GM18498 (cell line): ENCODE measurements at regions not wholly inside any gene's neighbourhood (a gene's known extent, or its start where the extent isn't known, plus 50 kb on each side); places are given as distances from the start of the nearest gene placed in this dataset.
A peak's percentile ranks its signal among the peaks of the same experiment; 100 is the strongest.

Source experiments
- ATAC-seq: cut with Tn5 transposase; IDR thresholded peaks from one replicate; pipeline ENCODE4 v1.9.1; 2021; ENCODE audit warnings: mild to moderate bottlenecking, moderate library complexity; ENCODE audit not compliant: unreplicated experiment

DNA sequence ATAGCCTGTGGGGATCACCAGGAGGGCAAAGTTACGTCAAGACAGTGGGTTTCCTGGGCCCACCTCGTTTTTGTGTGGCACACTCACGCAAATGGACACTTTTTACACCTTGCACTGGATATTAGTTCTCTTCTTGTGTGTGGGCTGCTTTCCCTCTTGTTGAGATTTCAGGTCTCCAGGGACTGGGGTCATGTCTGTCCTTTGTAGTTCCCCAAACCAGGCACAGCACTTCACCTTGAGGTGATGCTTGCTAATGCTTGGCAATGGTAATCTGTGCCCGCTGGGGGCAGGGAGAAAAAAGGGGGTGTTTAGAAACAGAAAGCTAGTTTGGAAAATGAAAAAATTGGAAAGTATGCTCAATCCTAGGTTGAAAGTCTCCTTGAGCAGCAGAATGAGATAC, 195.3 kb downstream of the PTEN start:
- ATAC-seq = no peak

- no peak for ATAC-seq
These were observed 195.8 kb downstream of the PTEN start for GRCh38 chr10:88059190-88059589.

- ATAC-seq = no peak
These were observed 197.3 kb downstream of the PTEN start for GRCh38 chr10:88060762-88061161.

DNA sequence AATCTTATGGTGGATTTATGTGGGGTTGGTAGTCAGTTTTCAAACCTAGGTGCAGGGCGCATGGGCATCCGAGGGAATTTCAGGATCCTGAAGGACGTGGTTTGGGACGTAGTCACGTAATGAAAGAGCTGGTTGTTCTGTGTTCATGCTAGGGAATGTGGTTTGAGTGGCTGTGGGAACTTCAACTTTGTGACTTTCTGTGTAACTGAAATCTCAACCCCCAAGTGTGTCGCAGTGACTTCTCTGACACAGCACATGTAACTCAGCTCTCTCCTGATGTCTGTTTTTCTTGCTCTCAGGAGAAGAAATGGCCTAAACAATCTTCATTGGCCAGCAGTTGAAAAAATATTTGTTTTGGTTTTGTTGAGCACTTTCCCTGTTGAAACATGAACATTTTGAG, 199.0 kb downstream of the PTEN start:
- no peak for ATAC-seq

GRCh38 chr10:88062798-88063472, 199.5 kb downstream of the PTEN start:
- no peak for ATAC-seq

DNA sequence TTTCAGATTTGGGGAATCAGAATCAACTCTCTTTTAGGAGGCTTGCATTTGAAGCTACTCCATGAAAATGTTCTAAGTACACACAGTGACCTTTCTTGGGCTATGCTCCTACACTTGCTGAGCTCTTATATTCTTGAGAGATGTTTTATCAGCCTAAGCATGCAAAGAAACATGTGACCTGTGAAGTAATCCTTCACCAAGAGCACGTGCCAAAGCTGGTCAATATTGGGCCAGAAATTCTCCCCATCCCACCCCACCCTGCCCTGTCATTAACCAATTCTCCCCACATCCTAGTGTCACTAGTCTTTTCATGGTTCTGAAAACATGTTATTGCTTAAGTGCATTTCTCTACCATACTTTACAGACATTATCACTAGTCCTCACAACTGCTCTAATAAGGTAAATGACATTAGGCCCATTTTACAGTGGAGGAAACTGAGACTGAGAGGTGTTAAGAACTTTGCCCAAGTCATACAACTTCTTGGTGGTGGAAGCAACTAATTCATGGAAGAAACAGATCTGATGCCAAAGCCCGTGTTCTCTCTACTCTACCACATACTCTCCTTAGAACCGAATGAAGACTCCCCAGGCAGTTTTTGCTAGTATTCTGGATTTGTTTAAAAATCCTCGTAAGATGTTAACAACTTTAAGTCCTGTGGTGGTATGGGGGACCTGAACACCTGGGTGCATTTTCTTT, 200.6 kb downstream of the PTEN start:
- ATAC-seq = no peak

DNA sequence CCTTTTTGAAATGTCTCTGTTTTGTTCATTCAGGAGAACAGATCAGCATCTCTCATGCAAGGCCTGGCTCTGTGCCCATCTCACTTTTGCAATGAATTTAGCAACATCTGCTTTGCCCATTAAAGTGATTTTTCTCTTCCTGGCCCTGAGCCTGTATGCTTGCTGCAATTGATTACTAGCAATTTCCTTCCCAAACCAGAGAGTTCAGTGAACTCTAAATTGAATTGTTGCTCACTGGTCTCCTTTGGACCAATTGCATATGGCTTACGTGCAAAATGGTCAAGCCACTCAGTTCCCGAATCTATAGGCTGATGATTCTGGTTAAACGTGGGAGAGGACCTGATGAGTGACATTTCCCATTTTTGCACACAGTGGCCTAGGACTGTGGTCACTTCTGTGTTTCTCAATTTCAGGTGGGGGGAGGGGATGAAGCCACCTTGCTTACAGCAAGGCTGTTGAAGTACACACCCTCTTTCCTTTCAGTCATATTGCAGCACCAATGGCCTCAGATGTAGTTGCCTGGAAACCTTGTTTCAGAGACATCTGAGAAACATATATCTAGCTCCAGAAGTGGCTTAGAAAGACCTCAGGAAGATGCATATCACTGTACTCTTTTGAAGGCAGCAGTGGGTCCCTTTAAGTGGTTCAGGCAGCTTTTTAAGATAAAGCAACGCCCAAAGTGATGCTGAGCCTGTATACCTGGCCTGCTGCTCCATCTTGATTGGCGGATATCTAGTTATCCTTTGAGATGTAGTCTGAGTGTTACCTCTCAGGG, 201.4 kb downstream of the PTEN start:
- ATAC-seq = peak; percentile 53

GRCh38 chr10:88065383-88066049, 202.1 kb downstream of the PTEN start:
- ATAC-seq = peak; percentile 1

DNA sequence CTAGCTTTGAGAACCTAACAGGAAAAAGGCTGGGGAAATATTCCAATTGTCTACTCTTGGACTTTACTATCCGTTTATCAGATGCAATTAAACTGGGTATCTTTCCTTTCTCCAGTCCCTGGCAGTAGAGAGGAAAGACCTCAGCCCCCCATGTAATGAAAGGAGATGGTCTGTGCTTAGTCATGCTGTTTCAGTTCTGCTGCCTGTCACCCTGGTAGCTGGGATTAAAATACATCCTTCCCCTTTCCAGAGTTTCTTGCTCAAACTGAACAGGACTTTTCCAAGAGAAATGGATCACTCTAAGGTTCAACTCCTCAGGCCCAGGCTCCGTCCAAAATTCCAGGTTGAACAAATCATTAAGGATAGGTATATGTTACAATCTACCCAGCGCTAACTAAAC, 202.9 kb downstream of the PTEN start:
- no peak for ATAC-seq

DNA sequence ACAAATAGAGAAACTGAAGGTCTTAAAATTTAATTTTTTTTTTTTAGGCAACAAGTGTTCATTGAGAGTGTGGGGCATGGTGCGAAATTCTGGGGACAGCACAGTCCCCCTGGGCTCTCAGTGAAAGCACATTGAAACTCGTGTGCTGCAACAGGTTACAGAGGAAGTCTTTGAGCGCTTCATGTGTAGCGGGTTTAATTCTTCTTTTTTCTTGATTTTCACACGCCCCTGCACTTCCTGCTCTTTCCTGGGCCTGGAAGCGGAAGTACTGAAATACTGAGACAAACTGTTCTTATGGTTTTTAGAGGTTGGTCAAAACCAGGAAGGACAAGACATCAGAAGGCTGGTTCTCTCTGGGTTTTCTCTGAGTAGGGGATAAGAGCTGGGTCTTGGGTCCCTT, 203.5 kb downstream of the PTEN start:
- no peak for ATAC-seq

DNA sequence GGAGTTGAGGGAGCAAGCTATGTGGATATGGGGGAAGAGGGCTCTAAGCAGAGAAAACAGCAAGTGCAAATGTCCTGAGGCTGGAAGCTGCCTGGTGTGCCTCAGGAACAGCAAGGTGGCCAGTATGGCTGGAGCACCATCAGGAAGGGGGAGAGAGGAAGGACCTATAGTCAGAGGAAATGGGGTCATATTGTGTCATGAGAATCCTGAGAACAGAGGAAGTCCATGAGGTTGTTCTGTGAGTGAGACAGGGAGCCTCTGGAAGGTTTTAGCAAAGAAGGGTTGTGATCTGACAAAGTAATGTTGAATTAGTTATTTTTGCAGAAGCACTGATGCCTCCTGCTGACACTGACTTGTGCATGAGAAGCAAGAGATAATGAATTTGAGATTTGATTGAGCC, 204.3 kb downstream of the PTEN start:
- ATAC-seq = no peak

GRCh38 chr10:88069338-88069737, 205.9 kb downstream of the PTEN start:
- no peak for ATAC-seq

- peak; percentile 57 for ATAC-seq
These were observed 206.9 kb downstream of the PTEN start for GRCh38 chr10:88070080-88070880.

- no peak for ATAC-seq
These were observed 208.5 kb downstream of the PTEN start for GRCh38 chr10:88071879-88072278.

DNA sequence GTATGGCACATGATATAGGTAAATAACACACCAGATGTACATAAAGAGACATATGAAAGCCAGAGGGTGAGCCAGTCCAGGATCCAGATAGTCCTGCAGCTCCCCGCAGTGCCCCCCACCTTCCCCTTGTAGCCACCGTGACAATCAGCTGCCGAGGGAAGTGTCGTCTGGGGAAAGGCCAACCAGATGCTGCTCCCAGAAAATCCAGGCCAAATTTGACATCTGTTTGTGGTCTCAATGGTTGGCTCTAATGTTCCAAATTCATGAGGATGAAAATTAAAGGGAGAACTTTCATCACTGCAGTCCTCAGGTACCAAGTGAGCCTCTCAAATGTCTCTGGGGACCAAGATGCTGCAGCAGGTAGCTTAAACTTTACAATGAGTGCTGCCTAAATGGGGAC, 210.3 kb downstream of the PTEN start:
- no peak for ATAC-seq

GRCh38 chr10:88074971-88075370, 211.5 kb downstream of the PTEN start:
- ATAC-seq = no peak

DNA sequence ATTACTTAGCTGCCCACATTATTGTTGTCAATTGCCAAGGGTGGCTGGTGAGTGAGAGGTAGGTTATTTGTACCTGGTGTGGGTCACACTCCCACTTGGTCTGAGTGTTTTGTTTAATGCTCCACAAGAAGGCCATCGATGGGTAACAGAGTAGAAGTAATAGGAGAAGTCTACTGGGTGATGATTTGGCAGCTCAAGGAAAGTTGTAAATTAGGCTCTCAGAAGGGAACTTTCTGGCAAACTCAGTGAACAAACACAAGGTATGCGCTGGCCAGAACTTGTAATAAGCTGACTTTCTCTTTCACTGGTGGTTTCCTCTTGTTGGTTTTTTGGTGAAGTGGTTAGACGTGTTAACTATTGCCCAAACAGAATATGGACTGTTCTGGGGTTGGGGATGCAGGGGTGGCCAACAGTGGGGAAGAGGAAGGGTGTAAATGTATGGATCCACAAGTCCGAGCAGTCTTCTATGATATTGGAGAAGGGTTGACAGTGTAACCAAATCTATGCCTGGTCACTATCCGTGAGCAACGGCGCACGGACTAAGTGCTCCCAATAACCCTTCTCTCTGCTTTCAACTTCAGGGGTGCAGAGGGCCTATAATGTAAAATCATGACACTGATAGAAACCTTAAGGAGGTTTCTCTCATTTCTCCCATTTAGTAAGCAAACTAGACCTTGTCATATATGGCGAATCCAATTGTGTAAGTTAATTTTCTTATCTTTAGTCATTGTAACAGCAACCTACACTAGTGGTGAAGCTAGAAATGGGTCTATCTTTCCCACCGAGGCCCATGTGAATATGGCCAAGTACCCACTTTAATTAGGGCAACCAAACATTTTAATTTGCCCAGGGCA, 212.8 kb downstream of the PTEN start:
- peak; percentile 59 for ATAC-seq

DNA sequence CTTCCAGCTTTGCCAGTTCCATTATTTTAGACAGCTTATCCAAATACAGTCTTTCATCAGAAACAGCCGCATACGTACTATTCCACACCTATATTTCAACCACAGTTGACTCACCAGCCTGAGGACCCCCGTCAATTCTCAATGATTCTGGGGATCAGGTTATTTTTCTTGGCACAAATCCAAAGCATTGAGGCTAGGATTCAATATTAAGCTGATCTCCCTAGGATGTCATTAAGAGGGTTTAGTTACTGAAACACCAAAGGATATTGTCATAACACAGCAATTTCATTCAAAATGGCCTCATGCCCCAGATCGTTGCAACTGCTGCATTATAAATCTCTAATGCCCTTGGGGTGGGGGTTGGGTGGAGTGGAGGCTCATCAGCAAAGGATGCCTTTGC, 214.6 kb downstream of the PTEN start:
- ATAC-seq = no peak

DNA sequence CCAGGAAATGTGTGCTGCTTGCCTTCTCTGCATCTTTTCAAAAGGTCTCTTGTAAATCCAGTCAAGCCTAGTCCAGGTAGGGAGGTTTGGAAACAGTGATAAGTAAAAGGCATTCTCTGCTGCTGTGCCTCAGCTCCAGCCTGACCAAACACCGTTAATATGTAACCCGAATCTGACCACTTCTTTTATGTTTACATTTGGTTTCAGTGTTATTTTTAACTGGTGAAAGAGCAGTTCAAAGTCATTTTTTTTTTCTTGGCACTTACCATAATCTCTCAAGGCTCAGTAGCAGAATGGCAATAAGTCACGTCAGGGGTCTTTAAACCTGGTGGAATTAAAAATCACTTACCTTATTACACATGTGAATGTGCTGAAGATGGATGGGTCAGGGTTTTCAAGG, 216.8 kb downstream of the PTEN start:
- ATAC-seq = peak; percentile 54
